B cell (primary cell): ENCODE measurements at regions not wholly inside any gene's neighbourhood (a gene's known extent, or its start where the extent isn't known, plus 50 kb on each side); places are given as distances from the start of the nearest gene placed in this dataset.
"Not testable (repeated sequence)": the region's sequence is repeated elsewhere in the genome, so short reads cannot be mapped to it uniquely, and the experiment has no call there.

Experiments used
- CTCF ChIP-seq: fragments of 200-600 bp; IDR thresholded peaks from one replicate; pipeline ENCODE4 v1.8.0; 2022; ENCODE audit warnings: antibody characterized with exemption, mild to moderate bottlenecking
- EZH2 ChIP-seq: IDR thresholded peaks from 2 replicates; pipeline ENCODE4 v1.6.1; 2012; ENCODE audit warnings: borderline replicate concordance, low read depth, mild to moderate bottlenecking, moderate library complexity, low read length; ENCODE audit not compliant: insufficient read depth, poor library complexity, severe bottlenecking

- TF ChIP-seq CTCF, EZH2: not testable (repeated sequence)
Observed at GRCh38 chr5:174792265-174792664, 67.9 kb downstream of the MSX2 start.
